BJ (cell line): ENCODE measurements at regions not wholly inside any gene's neighbourhood (a gene's known extent, or its start where the extent isn't known, plus 50 kb on each side); places are given as distances from the start of the nearest gene placed in this dataset.

Experiments
- CTCF ChIA-PET: fragments of 350-600 bp; formaldehyde crosslinking; extraction: SDS; loops from one replicate; lab custom pipeline; 2021; ENCODE audit warnings: antibody characterized with exemption, inconsistent platforms; lab: Yijun Ruan, JAX
- POLR2A ChIA-PET: fragments of 300-600 bp; sonication (Branson Sonifier 250); formaldehyde crosslinking; extraction: SDS; loops from one replicate; lab custom pipeline; 2021; ENCODE audit warnings: antibody characterized with exemption; lab: Charles Lee
- DNase-seq: peaks from one replicate; pipeline ENCODE4 v3.0.0-alpha.2; 2011; ENCODE audit warnings: low read depth
- H3K27me3 ChIP-seq: 2 replicates; pipeline ENCODE4 v1.6.0; 2011; ENCODE audit warnings: low read length; ENCODE audit not compliant: control insufficient read depth, insufficient read depth
- H3K36me3 ChIP-seq: 2 replicates; pipeline ENCODE4 v1.5.1; 2011; ENCODE audit warnings: low read length; ENCODE audit not compliant: control insufficient read depth, insufficient read depth
- H3K4me3 ChIP-seq: 2 replicates; pipeline ENCODE4 v1.5.1; 2011; ENCODE audit warnings: low read depth, mild to moderate bottlenecking, control low read depth, low read length
- TF ChIP-seq, protein P1 (sequence below): IDR thresholded peaks from 2 replicates; pipeline ENCODE4 v1.5.1; 2011; ENCODE audit warnings: low read depth, mild to moderate bottlenecking, control low read depth, inconsistent platforms, low read length, moderate library complexity; ENCODE audit not compliant: insufficient read depth

DNA sequence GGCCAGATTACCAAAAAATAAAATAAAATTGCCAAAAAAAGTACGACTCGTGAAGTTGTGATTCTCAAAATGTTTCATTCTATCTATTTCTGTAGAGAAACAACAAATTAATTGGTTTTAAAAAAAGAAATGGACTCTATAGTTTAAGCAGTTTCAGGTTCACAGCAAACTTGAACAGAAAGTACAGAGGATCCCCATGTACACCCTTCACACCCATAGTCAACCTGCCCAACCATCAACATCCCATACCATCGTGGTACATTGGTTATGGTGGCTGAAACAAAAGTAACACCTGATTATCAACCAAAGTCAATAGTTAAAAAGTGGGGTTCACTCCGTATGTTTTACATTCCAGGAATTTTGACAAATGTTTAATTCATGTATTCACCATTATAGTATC lies 496.1 kb downstream of the ANKRD7 start:
- TF ChIP-seq, protein P1, sequence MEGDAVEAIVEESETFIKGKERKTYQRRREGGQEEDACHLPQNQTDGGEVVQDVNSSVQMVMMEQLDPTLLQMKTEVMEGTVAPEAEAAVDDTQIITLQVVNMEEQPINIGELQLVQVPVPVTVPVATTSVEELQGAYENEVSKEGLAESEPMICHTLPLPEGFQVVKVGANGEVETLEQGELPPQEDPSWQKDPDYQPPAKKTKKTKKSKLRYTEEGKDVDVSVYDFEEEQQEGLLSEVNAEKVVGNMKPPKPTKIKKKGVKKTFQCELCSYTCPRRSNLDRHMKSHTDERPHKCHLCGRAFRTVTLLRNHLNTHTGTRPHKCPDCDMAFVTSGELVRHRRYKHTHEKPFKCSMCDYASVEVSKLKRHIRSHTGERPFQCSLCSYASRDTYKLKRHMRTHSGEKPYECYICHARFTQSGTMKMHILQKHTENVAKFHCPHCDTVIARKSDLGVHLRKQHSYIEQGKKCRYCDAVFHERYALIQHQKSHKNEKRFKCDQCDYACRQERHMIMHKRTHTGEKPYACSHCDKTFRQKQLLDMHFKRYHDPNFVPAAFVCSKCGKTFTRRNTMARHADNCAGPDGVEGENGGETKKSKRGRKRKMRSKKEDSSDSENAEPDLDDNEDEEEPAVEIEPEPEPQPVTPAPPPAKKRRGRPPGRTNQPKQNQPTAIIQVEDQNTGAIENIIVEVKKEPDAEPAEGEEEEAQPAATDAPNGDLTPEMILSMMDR = no peak
- H3K36me3 ChIP-seq = no peaks in the 10 kb centered on the region
- H3K27me3 ChIP-seq = no peaks in the 10 kb centered on the region
- ChIA-PET POLR2A (no interaction called here), CTCF (no interaction called here)
- no peak overlapping the region for H3K4me3 ChIP-seq
- no peak for DNase-seq

DNA sequence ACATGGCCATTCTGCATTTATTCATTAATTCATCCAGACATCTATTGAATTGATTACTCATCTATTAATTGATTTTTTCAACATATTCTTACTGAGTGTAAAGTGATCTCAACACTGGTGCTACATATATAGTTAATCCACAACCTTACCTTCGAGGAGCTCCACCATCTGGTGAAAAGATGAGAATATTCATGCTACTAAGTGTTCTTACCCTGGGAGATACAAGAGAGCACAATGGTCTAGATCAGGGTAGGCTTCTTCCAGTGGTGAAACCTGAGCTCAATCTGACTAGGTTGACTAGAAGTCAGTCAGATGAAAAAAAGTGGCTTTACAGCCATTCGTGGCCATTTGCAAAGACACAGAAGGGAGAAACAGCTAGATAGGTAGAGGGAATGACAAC lies 507.4 kb downstream of the ANKRD7 start:
- no peak for DNase-seq
- POLR2A ChIA-PET = no interaction called here
- TF ChIP-seq, protein P1 = no peak
- CTCF ChIA-PET = no interaction called here
- H3K36me3 ChIP-seq = no peaks in the 10 kb centered on the region
- H3K27me3 ChIP-seq = no peaks in the 10 kb centered on the region
- no peak overlapping the region for H3K4me3 ChIP-seq

DNA sequence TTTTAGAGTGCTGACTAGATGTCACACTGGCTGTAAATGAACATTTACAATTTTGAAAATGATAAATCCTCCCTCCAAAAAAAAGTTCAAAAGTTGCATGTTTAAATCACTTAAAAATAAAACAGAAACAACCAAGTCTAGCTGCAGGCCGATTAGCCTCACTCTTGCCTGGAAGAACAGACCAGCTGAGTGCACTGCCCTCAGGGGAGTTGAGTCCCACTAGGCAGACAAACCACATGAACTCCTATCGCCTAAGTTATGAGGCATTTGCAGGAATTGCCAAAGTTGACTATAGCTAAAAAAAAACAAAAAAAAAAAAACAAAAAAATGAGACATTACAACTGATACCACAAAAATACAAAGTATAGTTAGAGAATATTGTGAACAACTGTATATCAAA lies 510.0 kb downstream of the ANKRD7 start:
- ChIA-PET CTCF (no interaction called here), POLR2A (no interaction called here)
- TF ChIP-seq, protein P1 = no peak
- DNase-seq = no peak
- no peaks in the 10 kb centered on the region for H3K27me3 ChIP-seq
- H3K4me3 ChIP-seq = no peak overlapping the region
- H3K36me3 ChIP-seq = no peaks in the 10 kb centered on the region

DNA sequence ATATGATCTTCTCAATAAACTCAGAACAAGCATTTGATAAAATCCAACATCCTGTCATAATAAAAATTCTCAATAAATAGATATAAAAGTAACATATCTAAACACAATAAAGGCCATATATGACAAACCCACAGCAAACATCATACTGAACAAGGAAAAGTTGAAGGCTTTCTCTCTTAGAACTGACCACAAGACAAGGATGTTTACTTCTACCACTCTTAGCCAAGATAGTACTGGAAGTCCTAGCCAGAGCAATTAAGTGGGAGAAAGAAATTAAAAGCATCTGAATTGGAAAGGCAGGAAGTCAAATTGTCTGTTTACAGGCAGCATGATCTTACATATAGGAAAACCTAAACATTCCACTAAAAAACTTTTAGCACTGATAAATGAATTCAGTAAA lies 510.9 kb downstream of the ANKRD7 start:
- Histone ChIP-seq H3K27me3 (no peaks in the 10 kb centered on the region), H3K36me3 (no peaks in the 10 kb centered on the region), H3K4me3 (no peak overlapping the region)
- POLR2A ChIA-PET = no interaction called here
- CTCF ChIA-PET = no interaction called here
- TF ChIP-seq, protein P1 = no peak
- DNase-seq = no peak

DNA sequence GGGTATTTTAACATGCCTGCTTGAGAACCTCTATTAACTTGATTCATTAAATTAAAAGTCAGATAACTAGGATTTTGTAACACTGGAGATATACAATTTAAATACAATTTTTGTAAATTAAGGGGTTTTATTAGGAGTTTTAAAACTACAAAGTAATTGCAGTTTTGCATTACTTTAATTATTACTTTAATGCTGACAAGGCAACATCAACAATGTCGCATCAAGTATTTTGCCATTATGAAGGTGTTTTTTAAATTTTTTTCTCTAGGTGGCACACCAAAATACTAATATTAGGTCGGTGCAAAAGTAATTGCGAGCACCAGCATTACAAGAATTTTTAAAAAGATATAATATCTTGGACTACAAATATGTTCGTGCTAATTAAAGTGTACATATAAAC lies 513.4 kb downstream of the ANKRD7 start:
- no peak for DNase-seq
- Histone ChIP-seq H3K36me3 (no peaks in the 10 kb centered on the region), H3K4me3 (no peak overlapping the region), H3K27me3 (no peaks in the 10 kb centered on the region)
- ChIA-PET POLR2A (no interaction called here), CTCF (no interaction called here)
- TF ChIP-seq, protein P1 = no peak
